Smooth muscle cell (in vitro differentiated cells): ENCODE measurements at regions not wholly inside any gene's neighbourhood (a gene's known extent, or its start where the extent isn't known, plus 50 kb on each side); places are given as distances from the start of the nearest gene placed in this dataset.

Experiments
- DNase-seq: peaks from one replicate; lab custom pipeline; 2025; ENCODE audit not compliant: unreplicated experiment; lab: John Stamatoyannopoulos, UW
- H2AFZ ChIP-seq: fragments of 200-600 bp; sonication (generic); 2 replicates; pipeline ENCODE4 v1.6.0; 2016; ENCODE audit warnings: antibody characterized with exemption, low read depth, mild to moderate bottlenecking
- H3F3A ChIP-seq: fragments of 200-600 bp; sonication (generic); 2 replicates; pipeline ENCODE4 v1.6.0; 2017; ENCODE audit warnings: antibody characterized with exemption, low read depth
- H3K27ac ChIP-seq: fragments of 200-600 bp; sonication (generic); 2 replicates; pipeline ENCODE4 v1.5.1; 2016; ENCODE audit warnings: low read depth, mild to moderate bottlenecking
- H3K27me3 ChIP-seq: fragments of 200-600 bp; sonication (generic); 2 replicates; pipeline ENCODE4 v1.6.1; 2016; ENCODE audit warnings: low read depth, mild to moderate bottlenecking
- H3K36me3 ChIP-seq: fragments of 200-600 bp; sonication (generic); 2 replicates; pipeline ENCODE4 v1.5.1; 2016; ENCODE audit warnings: low read depth
- H3K4me1 ChIP-seq: fragments of 200-600 bp; sonication (generic); 2 replicates; pipeline ENCODE4 v1.5.1; 2016; ENCODE audit warnings: low read depth
- H3K4me2 ChIP-seq: fragments of 200-600 bp; sonication (generic); 2 replicates; pipeline ENCODE4 v1.6.0; 2016; ENCODE audit warnings: mild to moderate bottlenecking
- H3K4me3 ChIP-seq: fragments of 200-600 bp; sonication (generic); 2 replicates; pipeline ENCODE4 v1.5.1; 2016; ENCODE audit warnings: mild to moderate bottlenecking
- H3K79me2 ChIP-seq: fragments of 200-600 bp; sonication (generic); 2 replicates; pipeline ENCODE4 v1.6.0; 2016; ENCODE audit warnings: low read depth, mild to moderate bottlenecking
- H3K9ac ChIP-seq: fragments of 200-600 bp; sonication (generic); 2 replicates; pipeline ENCODE4 v1.6.0; 2016; ENCODE audit warnings: low read depth
- H3K9me3 ChIP-seq: fragments of 200-600 bp; sonication (generic); replicated peaks from 2 replicates; pipeline ENCODE4 v1.5.1; 2016; ENCODE audit warnings: low read depth
- H4K20me1 ChIP-seq: fragments of 200-600 bp; sonication (generic); 2 replicates; pipeline ENCODE4 v1.6.0; 2016; ENCODE audit warnings: low read depth
- WGBS: methylation state at CpG from one replicate; pipeline ENCODE4 v1.1.7; 2016; ENCODE audit warnings: low lambda C conversion rate; 5-methylcytosine and 5-hydroxymethylcytosine counted together
- TF ChIP-seq, protein P1 (sequence below): fragments of 200-600 bp; sonication (generic); IDR thresholded peaks from 2 replicates; pipeline ENCODE4 v1.5.1; 2017; ENCODE audit warnings: borderline replicate concordance, mild to moderate bottlenecking, antibody characterized with exemption; ENCODE audit not compliant: insufficient read depth, poor library complexity, severe bottlenecking

DNA sequence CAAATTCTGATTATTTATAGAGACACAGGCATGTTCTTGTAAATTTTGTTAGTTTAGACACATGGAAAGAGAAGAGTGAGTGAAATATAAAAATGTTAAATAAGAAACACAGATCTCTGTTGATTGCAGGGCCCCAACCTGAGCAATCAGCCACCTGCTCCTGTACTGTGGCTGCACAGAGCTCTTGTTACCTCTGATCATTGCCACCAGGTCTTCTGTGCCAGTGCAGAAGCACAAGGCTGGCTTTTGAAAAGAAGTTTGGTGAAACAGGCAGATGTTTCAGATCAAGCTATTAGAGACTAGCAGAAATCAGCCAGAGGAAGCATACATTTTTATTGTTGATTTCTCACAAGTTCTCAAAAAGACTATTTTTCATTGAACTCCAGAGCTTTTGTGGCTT is 434.1 kb upstream of the OR4E1 start:
- no peaks in the 10 kb centered on the region for H4K20me1 ChIP-seq
- H3K9me3 ChIP-seq = no peaks in the 10 kb centered on the region
- no peak overlapping the region for H3K4me2 ChIP-seq
- no peak overlapping the region for H2AFZ ChIP-seq
- H3K9ac ChIP-seq = no peak overlapping the region
- no peak for DNase-seq
- TF ChIP-seq, protein P1, sequence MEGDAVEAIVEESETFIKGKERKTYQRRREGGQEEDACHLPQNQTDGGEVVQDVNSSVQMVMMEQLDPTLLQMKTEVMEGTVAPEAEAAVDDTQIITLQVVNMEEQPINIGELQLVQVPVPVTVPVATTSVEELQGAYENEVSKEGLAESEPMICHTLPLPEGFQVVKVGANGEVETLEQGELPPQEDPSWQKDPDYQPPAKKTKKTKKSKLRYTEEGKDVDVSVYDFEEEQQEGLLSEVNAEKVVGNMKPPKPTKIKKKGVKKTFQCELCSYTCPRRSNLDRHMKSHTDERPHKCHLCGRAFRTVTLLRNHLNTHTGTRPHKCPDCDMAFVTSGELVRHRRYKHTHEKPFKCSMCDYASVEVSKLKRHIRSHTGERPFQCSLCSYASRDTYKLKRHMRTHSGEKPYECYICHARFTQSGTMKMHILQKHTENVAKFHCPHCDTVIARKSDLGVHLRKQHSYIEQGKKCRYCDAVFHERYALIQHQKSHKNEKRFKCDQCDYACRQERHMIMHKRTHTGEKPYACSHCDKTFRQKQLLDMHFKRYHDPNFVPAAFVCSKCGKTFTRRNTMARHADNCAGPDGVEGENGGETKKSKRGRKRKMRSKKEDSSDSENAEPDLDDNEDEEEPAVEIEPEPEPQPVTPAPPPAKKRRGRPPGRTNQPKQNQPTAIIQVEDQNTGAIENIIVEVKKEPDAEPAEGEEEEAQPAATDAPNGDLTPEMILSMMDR = no peak
- no peak overlapping the region for H3K27ac ChIP-seq
- peaks cover 7% of the 10 kb centered on the region for H3K27me3 ChIP-seq
- H3K4me3 ChIP-seq = no peak overlapping the region
- no peaks in the 10 kb centered on the region for H3K4me1 ChIP-seq
- H3K36me3 ChIP-seq = no peaks in the 10 kb centered on the region
- no peaks in the 10 kb centered on the region for H3K79me2 ChIP-seq
- H3F3A ChIP-seq = no peaks in the 10 kb centered on the region

DNA sequence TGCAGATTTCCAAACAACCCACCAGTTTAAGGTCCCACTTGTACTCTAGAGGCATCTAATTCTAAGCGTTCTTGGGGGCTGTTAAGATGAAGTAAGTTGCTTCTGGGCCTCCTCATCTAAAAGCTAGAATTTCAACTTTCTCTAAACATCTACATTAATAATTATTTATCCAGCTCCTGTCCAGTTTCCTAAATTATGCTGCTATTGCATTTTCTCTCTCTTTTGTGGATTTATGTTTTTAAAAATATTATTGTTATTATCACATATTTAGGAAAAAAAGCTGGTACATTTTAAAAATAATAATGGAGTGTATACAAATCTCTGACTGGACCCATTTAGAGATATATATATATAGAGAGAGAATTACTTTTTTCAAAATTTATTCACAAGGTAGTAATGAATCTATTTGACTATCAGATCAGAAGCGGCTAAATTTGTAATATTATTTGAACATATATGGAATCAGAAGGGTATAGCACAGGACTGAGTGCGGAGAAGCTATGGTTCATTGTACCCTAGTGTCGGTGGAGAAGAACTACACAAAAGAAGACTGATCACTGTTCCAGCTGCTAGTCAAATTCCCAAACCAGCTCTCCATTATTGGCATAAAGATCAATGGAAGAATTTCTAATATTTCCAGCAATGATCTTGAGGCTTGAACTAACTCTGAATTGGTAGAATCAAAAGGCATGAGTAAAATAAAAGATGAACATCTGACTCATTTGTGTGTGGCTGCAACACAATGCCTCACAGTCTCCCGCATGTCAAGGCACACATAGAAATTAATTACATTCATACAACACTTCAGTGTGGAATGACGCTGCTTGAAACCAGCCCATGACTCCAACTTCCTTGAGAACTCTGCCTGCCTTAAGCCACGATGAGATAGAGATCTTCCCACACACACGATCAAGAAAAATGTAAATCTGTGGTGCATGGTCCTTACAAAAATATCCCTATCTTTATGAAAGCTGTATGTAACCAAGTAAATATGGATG is 433.4 kb upstream of the OR4E1 start:
- no peak overlapping the region for H3K4me3 ChIP-seq
- no peaks in the 10 kb centered on the region for H3F3A ChIP-seq
- no peak overlapping the region for H3K27ac ChIP-seq
- H3K4me2 ChIP-seq = no peak overlapping the region
- no peaks in the 10 kb centered on the region for H3K36me3 ChIP-seq
- H3K79me2 ChIP-seq = no peaks in the 10 kb centered on the region
- H3K9me3 ChIP-seq = no peaks in the 10 kb centered on the region
- TF ChIP-seq, protein P1 = no peak
- no peak for DNase-seq
- no peak overlapping the region for H2AFZ ChIP-seq
- WGBS = 73% methylated on average over 8 of the region's 8 CpGs
- no peaks in the 10 kb centered on the region for H4K20me1 ChIP-seq
- H3K9ac ChIP-seq = no peak overlapping the region
- peaks cover 7% of the 10 kb centered on the region for H3K27me3 ChIP-seq
- no peaks in the 10 kb centered on the region for H3K4me1 ChIP-seq

DNA sequence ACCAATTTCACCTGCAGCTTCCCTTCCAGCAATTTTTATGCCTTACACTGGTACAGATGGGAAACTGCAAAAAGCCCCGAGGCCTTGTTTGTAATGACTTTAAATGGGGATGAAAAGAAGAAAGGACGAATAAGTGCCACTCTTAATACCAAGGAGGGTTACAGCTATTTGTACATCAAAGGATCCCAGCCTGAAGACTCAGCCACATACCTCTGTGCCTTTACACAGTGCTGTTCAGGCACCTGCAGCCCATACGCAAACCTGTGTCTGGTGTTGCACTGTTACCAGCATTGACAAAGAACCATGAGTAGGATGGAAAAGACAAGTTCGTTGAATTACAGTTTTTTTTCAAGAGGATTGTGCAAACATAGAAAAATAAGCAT is 432.0 kb upstream of the OR4E1 start:
- Histone ChIP-seq H3K9me3 (no peaks in the 10 kb centered on the region), H3K9ac (no peak overlapping the region), H3K4me3 (no peak overlapping the region), H3F3A (no peaks in the 10 kb centered on the region), H2AFZ (no peak overlapping the region), H3K36me3 (no peaks in the 10 kb centered on the region), H4K20me1 (no peaks in the 10 kb centered on the region), H3K4me2 (no peak overlapping the region), H3K27me3 (peaks cover 7% of the 10 kb centered on the region), H3K27ac (no peak overlapping the region), H3K79me2 (no peaks in the 10 kb centered on the region), H3K4me1 (no peaks in the 10 kb centered on the region)
- WGBS = 78% methylated on average over 4 of the region's 4 CpGs
- no peak for DNase-seq
- TF ChIP-seq, protein P1 = no peak
